Body of pancreas (tissue), 4 donors: ENCODE measurements at regions not wholly inside any gene's neighbourhood (a gene's known extent, or its start where the extent isn't known, plus 50 kb on each side); places are given as distances from the start of the nearest gene placed in this dataset.

Source experiments
- ATAC-seq: fragments of 150-250 bp; one replicate; pipeline ENCODE4 v1.9.1; 2016
- DNase-seq, 4 donors: peaks; one replicate each; pipeline ENCODE4 v3.0.0-alpha.2; 2019
- H3K27ac ChIP-seq, 4 donors: fragments of 200-600 bp; sonication (generic); 1 replicate in 3 of 4; 2 replicates in 1 of 4; pipeline versions ENCODE4 v1.5.1 to v1.6.1; 2016 to 2019; ENCODE audit warnings: mild to moderate bottlenecking in 1 of 4, mixed read lengths in 1 of 4, moderate library complexity in 1 of 4
- H3K27me3 ChIP-seq, 2 donors: fragments of 200-600 bp; sonication (generic); one replicate each; pipeline ENCODE4 v1.6.0; 2016; ENCODE audit warnings: mild to moderate bottlenecking in 1 of 2
- H3K36me3 ChIP-seq, 2 donors: fragments of 200-600 bp; sonication (generic); replicated peaks in 1 of 2; 2 replicates each; pipeline ENCODE4 v1.5.1; 2016; ENCODE audit warnings: low read depth in 2 of 2; ENCODE audit not compliant: insufficient read depth in 1 of 2
- H3K4me1 ChIP-seq: fragments of 200-600 bp; sonication (generic); one replicate; pipeline ENCODE4 v1.6.0; 2016
- H3K4me3 ChIP-seq, 2 donors: fragments of 200-600 bp; sonication (generic); 1 replicate in 1 of 2; 2 replicates in 1 of 2; pipeline ENCODE4 v1.5.1; 2016 to 2019
- H3K9me3 ChIP-seq, 3 donors: fragments of 200-600 bp; sonication (generic); 1 replicate in 2 of 3; 2 replicates in 1 of 3; pipeline ENCODE4 v1.5.1; 2016
- POLR2A ChIP-seq, 3 donors: fragments of 450-650 bp; IDR thresholded peaks; one replicate each; pipeline ENCODE4 v1.6.1; 2016; ENCODE audit warnings: antibody characterized with exemption in 3 of 3, mild to moderate bottlenecking in 2 of 3
- WGBS, 2 donors: methylation state at CpG; one replicate each; pipeline ENCODE4 v1.1.5; 2017; 5-methylcytosine and 5-hydroxymethylcytosine counted together
- intact Hi-C: fragments of 100-400 bp; cut with DNase I; formaldehyde crosslinking; loops from one replicate; pipeline ENCODE4 v1.15.1; 2023
- TF ChIP-seq, protein P1 (sequence below), 7 experiments: fragments of 450-650 bp in 4 of 7; fragments of 200-600 bp in 3 of 7; sonication (generic) in 3 of 7; IDR thresholded peaks; one replicate each; pipeline ENCODE4 v1.5.1; 2016 to 2019; ENCODE audit warnings: antibody characterized with exemption in 7 of 7

DNA sequence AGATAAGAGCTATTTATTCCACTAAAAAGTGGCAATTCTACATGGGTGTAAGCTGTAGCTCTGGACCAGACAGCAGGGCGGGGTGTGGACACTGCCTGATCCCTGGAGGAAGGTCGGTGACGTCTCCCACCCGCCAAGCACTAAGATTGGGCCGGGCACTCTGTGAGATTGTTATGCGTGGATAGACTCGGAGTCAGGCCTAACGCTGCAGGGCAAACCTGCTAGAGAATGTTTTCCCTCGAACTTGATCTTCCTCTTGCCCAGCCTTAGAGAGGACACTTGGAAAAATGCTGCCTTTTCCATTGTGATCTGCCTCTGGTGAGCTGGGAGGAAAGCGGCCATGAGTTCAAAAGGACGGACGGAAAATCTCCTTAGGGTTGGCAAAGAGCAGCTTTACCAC is 1273.4 kb downstream of the TBC1D22A start:
- 63 to 67% methylated on average over 12 of the region's 12 CpGs for WGBS, 2 donors
- Histone ChIP-seq H3K4me3 (no peak overlapping the region), H3K4me1 (no peaks in the 10 kb centered on the region), H3K27me3 (no peaks in the 10 kb centered on the region), H3K27ac (no peak overlapping the region), H3K9me3 (no peaks in the 10 kb centered on the region), H3K36me3 (no peaks in the 10 kb centered on the region)
- intact Hi-C loops = no loop called here
- TF ChIP-seq, protein P1, sequence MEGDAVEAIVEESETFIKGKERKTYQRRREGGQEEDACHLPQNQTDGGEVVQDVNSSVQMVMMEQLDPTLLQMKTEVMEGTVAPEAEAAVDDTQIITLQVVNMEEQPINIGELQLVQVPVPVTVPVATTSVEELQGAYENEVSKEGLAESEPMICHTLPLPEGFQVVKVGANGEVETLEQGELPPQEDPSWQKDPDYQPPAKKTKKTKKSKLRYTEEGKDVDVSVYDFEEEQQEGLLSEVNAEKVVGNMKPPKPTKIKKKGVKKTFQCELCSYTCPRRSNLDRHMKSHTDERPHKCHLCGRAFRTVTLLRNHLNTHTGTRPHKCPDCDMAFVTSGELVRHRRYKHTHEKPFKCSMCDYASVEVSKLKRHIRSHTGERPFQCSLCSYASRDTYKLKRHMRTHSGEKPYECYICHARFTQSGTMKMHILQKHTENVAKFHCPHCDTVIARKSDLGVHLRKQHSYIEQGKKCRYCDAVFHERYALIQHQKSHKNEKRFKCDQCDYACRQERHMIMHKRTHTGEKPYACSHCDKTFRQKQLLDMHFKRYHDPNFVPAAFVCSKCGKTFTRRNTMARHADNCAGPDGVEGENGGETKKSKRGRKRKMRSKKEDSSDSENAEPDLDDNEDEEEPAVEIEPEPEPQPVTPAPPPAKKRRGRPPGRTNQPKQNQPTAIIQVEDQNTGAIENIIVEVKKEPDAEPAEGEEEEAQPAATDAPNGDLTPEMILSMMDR (IDR thresholded peaks at IDR 0.05) = no peak
- TF ChIP-seq POLR2A (IDR thresholded peaks at IDR 0.05) = no peak
- no peak for ATAC-seq
- no peak for DNase-seq

GRCh38 chr22:48031589-48031988 is 1269.1 kb downstream of the TBC1D22A start:
- no peak for DNase-seq
- Histone ChIP-seq H3K36me3 (no peaks in the 10 kb centered on the region), H3K4me1 (no peaks in the 10 kb centered on the region), H3K9me3 (no peaks in the 10 kb centered on the region), H3K27me3 (no peaks in the 10 kb centered on the region), H3K27ac (no peak overlapping the region), H3K4me3 (no peak overlapping the region)
- ATAC-seq = no peak
- TF ChIP-seq POLR2A (IDR thresholded peaks at IDR 0.05) = no peak
- TF ChIP-seq, protein P1 (IDR thresholded peaks at IDR 0.05) = no peak
- intact Hi-C loops = no loop called here
- 58 to 63% methylated on average over 6 of the region's 6 CpGs for WGBS, 2 donors

GRCh38 chr22:48025096-48025495 is 1262.6 kb downstream of the TBC1D22A start:
- intact Hi-C loops = no loop called here
- H3K4me1 ChIP-seq = no peaks in the 10 kb centered on the region
- DNase-seq = no peak
- WGBS, 2 donors = 69 to 74% methylated on average over 2 of the region's 2 CpGs
- no peak overlapping the region for H3K27ac ChIP-seq
- ATAC-seq = no peak
- H3K27me3 ChIP-seq = peaks cover 0 to 5% of the 10 kb centered on the region in 2 donors
- H3K36me3 ChIP-seq = no peaks in the 10 kb centered on the region
- H3K4me3 ChIP-seq = no peak overlapping the region
- peaks cover 0 to 1% (median 0%) of the 10 kb centered on the region in 3 donors for H3K9me3 ChIP-seq
- no peak for TF ChIP-seq POLR2A (IDR thresholded peaks at IDR 0.05)
- TF ChIP-seq, protein P1 (IDR thresholded peaks at IDR 0.05) = no peak

- Histone ChIP-seq H3K4me1 (no peaks in the 10 kb centered on the region), H3K27me3 (peaks cover 0 to 6% of the 10 kb centered on the region in 2 donors), H3K36me3 (no peaks in the 10 kb centered on the region), H3K9me3 (peaks cover 0 to 11% (median 0%) of the 10 kb centered on the region in 3 donors), H3K27ac (no peak overlapping the region), H3K4me3 (no peak overlapping the region)
- intact Hi-C loops = no loop called here
- no peak for ATAC-seq
- 38 to 51% methylated on average over 4 of the region's 4 CpGs for WGBS, 2 donors
- TF ChIP-seq POLR2A (IDR thresholded peaks at IDR 0.05) = no peak
- TF ChIP-seq, protein P1 (IDR thresholded peaks at IDR 0.05) = no peak
- no peak for DNase-seq
Observed at GRCh38 chr22:48021991-48022401, 1259.5 kb downstream of the TBC1D22A start.

DNA sequence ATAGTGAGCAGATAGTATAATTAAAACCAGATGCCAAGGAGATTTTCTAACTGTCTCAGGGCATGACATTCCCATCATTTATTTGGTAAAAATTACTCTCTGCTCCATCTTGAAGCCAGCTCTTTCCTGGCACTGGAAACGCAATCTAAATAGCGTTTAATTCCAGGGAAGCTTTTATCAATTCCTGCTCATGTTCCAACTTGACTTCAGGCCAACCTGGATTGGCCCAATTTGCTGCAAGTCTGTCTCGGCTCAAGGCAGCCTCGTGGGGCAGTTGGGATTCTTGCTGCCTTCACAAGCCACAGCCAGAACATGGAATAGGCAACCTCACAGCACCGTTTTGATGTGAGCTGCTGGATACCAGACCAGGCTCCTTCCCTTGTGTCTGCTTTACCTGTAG is 1255.9 kb downstream of the TBC1D22A start:
- DNase-seq (no peak), ATAC-seq (no peak)
- Histone ChIP-seq H3K4me1 (no peaks in the 10 kb centered on the region), H3K4me3 (no peak overlapping the region), H3K36me3 (no peaks in the 10 kb centered on the region), H3K27me3 (peaks cover 0 to 6% of the 10 kb centered on the region in 2 donors), H3K9me3 (peaks cover 0 to 11% (median 0%) of the 10 kb centered on the region in 3 donors), H3K27ac (no peak overlapping the region)
- no peak for TF ChIP-seq POLR2A (IDR thresholded peaks at IDR 0.05)
- TF ChIP-seq, protein P1 (IDR thresholded peaks at IDR 0.05) = no peak
- intact Hi-C loops = no loop called here
- WGBS, 2 donors = 35% methylated on average over 5 of the region's 5 CpGs
